ENCODE measurements at regions not wholly inside any gene's neighbourhood (a gene's known extent, or its start where the extent isn't known, plus 50 kb on each side); places are given as distances from the start of the nearest gene placed in this dataset.

DNA sequence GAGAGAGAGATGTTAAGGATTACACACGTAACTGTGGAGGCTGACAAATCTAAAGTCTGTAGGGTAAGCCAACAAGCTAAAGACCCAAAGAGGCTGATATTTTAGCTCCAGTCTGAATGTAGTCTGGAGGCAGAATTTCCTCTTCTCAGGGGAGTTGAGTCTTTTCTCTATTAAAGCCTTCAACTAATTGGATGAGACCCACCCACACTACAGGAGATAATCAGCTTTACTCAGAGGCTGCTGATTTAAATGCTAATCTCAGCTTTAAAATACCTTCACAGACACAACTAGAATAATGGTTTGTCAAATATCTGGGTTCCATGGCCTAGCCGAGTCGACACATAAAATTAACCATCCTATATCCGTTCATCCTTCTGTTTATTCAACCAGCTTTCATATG, 204.3 kb upstream of the PSMD7 start:
- no peak overlapping the region for H3K27ac ChIP-seq
- no peak overlapping the region for H3K4me3 ChIP-seq
- intact Hi-C loops (cut with DNase I; ENCODE audit: low total_unique reads): no loop called here
- in situ Hi-C loops (cut with MboI; ENCODE audit: low pct_ligation_motif_present in 1 of 4, low pct_unique_long_range_greater_than_20kb in 1 of 4, low sequenced_read_pairs in 3 of 4): no loop called here
- H3K36me3 ChIP-seq: no peaks in the 10 kb centered on the region
- no peaks in the 10 kb centered on the region for H3K27me3 ChIP-seq
- 80 to 90% methylated on average over 4 of the region's 4 CpGs for WGBS, 2 donors (ENCODE audit: low coverage in 1 of 2)
- TF ChIP-seq POLR2AphosphoS5 (IDR thresholded peaks at IDR 0.05): no peak
- no peak for TF ChIP-seq CTCF (IDR thresholded peaks at IDR 0.05)
- no peak for TF ChIP-seq POLR2A (IDR thresholded peaks at IDR 0.05)
- no peak for TF ChIP-seq EP300 (IDR thresholded peaks at IDR 0.05; ENCODE audit: low read depth)
- H3K4me1 ChIP-seq: no peaks in the 10 kb centered on the region
- no peak for DNase-seq
- no peaks in the 10 kb centered on the region for H3K9me3 ChIP-seq

DNA sequence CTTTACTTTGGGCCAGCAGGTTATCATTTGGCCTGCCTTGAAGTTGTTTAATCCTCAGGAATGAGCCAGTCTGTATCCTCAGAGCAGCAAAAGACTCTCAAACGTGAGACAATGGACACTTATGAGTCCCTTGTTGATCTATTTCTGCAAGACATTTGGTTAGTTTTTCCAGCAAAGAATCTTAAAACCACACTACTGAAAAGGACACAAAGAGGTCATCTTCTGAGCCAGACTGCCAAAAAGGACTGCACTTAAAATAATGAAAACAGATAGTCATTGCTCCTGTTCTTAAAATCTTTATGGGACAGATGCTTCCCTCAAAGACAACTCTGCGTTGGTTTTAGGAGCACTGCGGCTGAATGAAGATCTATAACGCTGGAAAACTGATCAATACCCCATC, 205.7 kb upstream of the PSMD7 start:
- H3K4me3 ChIP-seq: no peak overlapping the region
- no peaks in the 10 kb centered on the region for H3K27me3 ChIP-seq
- H3K4me1 ChIP-seq: no peaks in the 10 kb centered on the region
- in situ Hi-C loops (cut with MboI; ENCODE audit: low pct_ligation_motif_present in 1 of 4, low pct_unique_long_range_greater_than_20kb in 1 of 4, low sequenced_read_pairs in 3 of 4) (no loop called here), intact Hi-C loops (cut with DNase I; ENCODE audit: low total_unique reads) (no loop called here)
- no peaks in the 10 kb centered on the region for H3K9me3 ChIP-seq
- 67 to 73% methylated on average over 3 to 4 of the region's 4 CpGs for WGBS, 2 donors (ENCODE audit: low coverage in 1 of 2)
- H3K36me3 ChIP-seq: no peaks in the 10 kb centered on the region
- TF ChIP-seq CTCF (IDR thresholded peaks at IDR 0.05): no peak
- TF ChIP-seq EP300 (IDR thresholded peaks at IDR 0.05; ENCODE audit: low read depth): no peak
- no peak for TF ChIP-seq POLR2A (IDR thresholded peaks at IDR 0.05)
- no peak for TF ChIP-seq POLR2AphosphoS5 (IDR thresholded peaks at IDR 0.05)
- no peak overlapping the region for H3K27ac ChIP-seq
- no peak for DNase-seq

GRCh38 chr16:74083541-74083940, 213.1 kb upstream of the PSMD7 start:
- Histone ChIP-seq H3K36me3 (no peaks in the 10 kb centered on the region), H3K27me3 (no peaks in the 10 kb centered on the region), H3K4me1 (no peaks in the 10 kb centered on the region), H3K27ac (no peak overlapping the region), H3K4me3 (no peak overlapping the region), H3K9me3 (no peaks in the 10 kb centered on the region)
- in situ Hi-C loops (cut with MboI; ENCODE audit: low pct_ligation_motif_present in 1 of 4, low pct_unique_long_range_greater_than_20kb in 1 of 4, low sequenced_read_pairs in 3 of 4) (no loop called here), intact Hi-C loops (cut with DNase I; ENCODE audit: low total_unique reads) (no loop called here)
- no peak for DNase-seq
- 50 to 53% methylated on average over 3 of the region's 3 CpGs for WGBS, 2 donors (ENCODE audit: low coverage in 1 of 2)
- TF ChIP-seq POLR2A (IDR thresholded peaks at IDR 0.05): no peak
- no peak for TF ChIP-seq CTCF (IDR thresholded peaks at IDR 0.05)
- TF ChIP-seq EP300 (IDR thresholded peaks at IDR 0.05; ENCODE audit: low read depth): no peak
- TF ChIP-seq POLR2AphosphoS5 (IDR thresholded peaks at IDR 0.05): no peak

DNA sequence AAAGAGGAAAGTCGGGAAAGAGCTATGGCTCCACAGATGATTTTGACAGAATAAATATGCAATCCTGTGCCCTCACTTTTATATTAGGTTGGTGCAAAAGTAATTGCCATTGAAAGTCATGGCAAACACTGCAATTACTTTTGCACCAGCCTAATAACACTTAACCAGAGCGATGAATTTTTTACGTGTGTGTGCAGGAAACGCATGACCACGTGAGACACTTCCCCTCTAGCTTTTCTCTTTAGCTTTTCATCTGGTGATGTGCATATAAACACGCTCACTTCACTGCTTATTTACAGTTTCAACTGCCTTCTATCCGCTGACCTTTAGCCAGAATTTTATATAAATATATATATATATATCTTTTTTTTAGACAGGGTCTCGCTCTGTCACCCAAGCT, 216.3 kb upstream of the PSMD7 start:
- TF ChIP-seq POLR2AphosphoS5 (IDR thresholded peaks at IDR 0.05) (no peak), CTCF (IDR thresholded peaks at IDR 0.05) (no peak), POLR2A (IDR thresholded peaks at IDR 0.05) (no peak)
- no peaks in the 10 kb centered on the region for H3K27me3 ChIP-seq
- no peaks in the 10 kb centered on the region for H3K4me1 ChIP-seq
- intact Hi-C loops (cut with DNase I; ENCODE audit: low total_unique reads) (no loop called here), in situ Hi-C loops (cut with MboI; ENCODE audit: low pct_ligation_motif_present in 1 of 4, low pct_unique_long_range_greater_than_20kb in 1 of 4, low sequenced_read_pairs in 3 of 4) (no loop called here)
- H3K9me3 ChIP-seq: no peaks in the 10 kb centered on the region
- DNase-seq: no peak
- H3K36me3 ChIP-seq: no peaks in the 10 kb centered on the region
- 79% methylated on average over 8 of the region's 8 CpGs for WGBS, 2 donors (ENCODE audit: low coverage in 1 of 2)
- H3K4me3 ChIP-seq: no peak overlapping the region
- H3K27ac ChIP-seq: no peak overlapping the region
